Progenitor cell of endocrine pancreas (in vitro differentiated cells): ENCODE measurements at regions not wholly inside any gene's neighbourhood (a gene's known extent, or its start where the extent isn't known, plus 50 kb on each side); places are given as distances from the start of the nearest gene placed in this dataset.

Experiments
- DNase-seq: peaks from one replicate; pipeline ENCODE4 v3.0.0; 2021; ENCODE audit warnings: low spot score; ENCODE audit not compliant: unreplicated experiment
- H3K27ac Mint-ChIP-seq: 2 replicates; pipeline ENCODE4 v1.8.0; 2021; ENCODE audit warnings: mild to moderate bottlenecking, moderate library complexity, mixed read lengths
- H3K27me3 Mint-ChIP-seq: 2 replicates; pipeline ENCODE4 v1.8.0; 2021; ENCODE audit warnings: mixed read lengths
- H3K36me3 Mint-ChIP-seq: 2 replicates; pipeline ENCODE4 v1.8.0; 2022; ENCODE audit warnings: mixed read lengths; ENCODE audit not compliant: insufficient read depth
- H3K4me1 Mint-ChIP-seq: 2 replicates; pipeline ENCODE4 v1.8.0; 2021; ENCODE audit warnings: low read depth, mixed read lengths
- H3K4me3 Mint-ChIP-seq: 2 replicates; pipeline ENCODE4 v1.8.0; 2021; ENCODE audit warnings: low read depth, mild to moderate bottlenecking, moderate library complexity, mixed read lengths
- H3K9me3 Mint-ChIP-seq: 2 replicates; pipeline ENCODE4 v1.8.0; 2021; ENCODE audit warnings: low read depth, mixed read lengths
- TF ChIP-seq, protein P1 (sequence below): fragments of 200-600 bp; sonication (generic); IDR thresholded peaks from one replicate; pipeline ENCODE4 v1.5.0; 2021; ENCODE audit warnings: antibody characterized with exemption, mild to moderate bottlenecking; ENCODE audit not compliant: unreplicated experiment

DNA sequence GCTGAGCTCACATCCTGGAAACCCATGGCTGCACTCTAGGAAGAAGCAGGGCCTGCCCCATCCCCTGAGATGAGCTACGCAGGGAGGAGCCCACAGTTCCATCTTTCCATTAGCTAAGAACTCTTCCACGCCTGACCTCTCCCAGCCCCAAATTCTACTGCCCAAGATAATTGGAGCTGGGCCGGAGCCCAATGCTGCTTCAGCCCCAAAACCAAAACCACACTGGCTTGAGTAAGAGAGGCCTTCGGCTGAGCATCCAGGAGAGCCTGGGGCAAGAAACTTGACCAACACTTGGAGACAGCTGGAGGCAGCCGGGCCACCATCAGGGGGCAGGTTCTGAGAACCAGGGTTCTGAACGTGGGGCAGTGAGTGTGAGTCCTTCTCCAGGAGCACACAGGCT lies 116.1 kb upstream of the ZMIZ1 start:
- Mint-ChIP-seq H3K4me1 (peaks cover 8% of the 10 kb centered on the region), H3K27me3 (peaks cover 7% of the 10 kb centered on the region), H3K36me3 (no peaks in the 10 kb centered on the region), H3K27ac (no peak overlapping the region), H3K9me3 (no peaks in the 10 kb centered on the region), H3K4me3 (no peak overlapping the region)
- DNase-seq = no peak
- TF ChIP-seq, protein P1, sequence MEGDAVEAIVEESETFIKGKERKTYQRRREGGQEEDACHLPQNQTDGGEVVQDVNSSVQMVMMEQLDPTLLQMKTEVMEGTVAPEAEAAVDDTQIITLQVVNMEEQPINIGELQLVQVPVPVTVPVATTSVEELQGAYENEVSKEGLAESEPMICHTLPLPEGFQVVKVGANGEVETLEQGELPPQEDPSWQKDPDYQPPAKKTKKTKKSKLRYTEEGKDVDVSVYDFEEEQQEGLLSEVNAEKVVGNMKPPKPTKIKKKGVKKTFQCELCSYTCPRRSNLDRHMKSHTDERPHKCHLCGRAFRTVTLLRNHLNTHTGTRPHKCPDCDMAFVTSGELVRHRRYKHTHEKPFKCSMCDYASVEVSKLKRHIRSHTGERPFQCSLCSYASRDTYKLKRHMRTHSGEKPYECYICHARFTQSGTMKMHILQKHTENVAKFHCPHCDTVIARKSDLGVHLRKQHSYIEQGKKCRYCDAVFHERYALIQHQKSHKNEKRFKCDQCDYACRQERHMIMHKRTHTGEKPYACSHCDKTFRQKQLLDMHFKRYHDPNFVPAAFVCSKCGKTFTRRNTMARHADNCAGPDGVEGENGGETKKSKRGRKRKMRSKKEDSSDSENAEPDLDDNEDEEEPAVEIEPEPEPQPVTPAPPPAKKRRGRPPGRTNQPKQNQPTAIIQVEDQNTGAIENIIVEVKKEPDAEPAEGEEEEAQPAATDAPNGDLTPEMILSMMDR = no peak

DNA sequence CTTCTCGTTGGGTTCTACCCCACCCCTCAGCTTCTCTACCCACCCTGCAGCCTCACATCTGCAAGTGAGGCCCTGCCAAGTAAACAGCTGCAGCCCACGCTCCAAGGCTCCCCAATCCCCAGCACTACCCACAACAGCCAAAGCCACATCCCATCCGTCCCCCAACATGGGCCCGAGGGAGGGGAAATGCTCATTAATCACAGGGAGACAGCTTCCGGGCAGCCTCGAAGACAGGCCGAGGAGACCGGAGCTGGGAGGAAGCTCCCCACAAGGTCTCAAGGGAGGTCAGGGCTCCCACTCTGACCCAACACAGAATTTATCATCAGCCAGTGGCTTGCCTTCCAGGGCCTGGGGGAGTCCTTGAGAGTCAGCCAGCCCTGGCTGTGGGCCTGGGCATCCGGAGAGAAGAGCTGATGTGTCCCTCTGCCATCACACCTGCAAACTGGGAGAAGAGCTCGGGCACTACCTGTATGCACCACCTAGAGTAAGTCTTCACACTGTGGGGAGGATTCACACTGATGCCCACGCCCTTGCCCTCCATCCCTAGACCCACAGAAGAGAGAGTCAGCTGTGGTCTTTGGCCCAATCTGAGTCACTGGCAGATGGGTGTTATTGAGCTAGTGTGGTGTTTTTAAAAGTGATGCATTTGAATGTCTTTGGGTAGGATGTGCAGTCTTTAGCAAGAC lies 115.5 kb upstream of the ZMIZ1 start:
- DNase-seq = no peak
- no peak overlapping the region for H3K27ac Mint-ChIP-seq
- H3K36me3 Mint-ChIP-seq = no peaks in the 10 kb centered on the region
- peaks cover 10% of the 10 kb centered on the region for H3K27me3 Mint-ChIP-seq
- peaks cover 8% of the 10 kb centered on the region for H3K4me1 Mint-ChIP-seq
- TF ChIP-seq, protein P1 = no peak
- H3K4me3 Mint-ChIP-seq = no peak overlapping the region
- no peaks in the 10 kb centered on the region for H3K9me3 Mint-ChIP-seq

DNA sequence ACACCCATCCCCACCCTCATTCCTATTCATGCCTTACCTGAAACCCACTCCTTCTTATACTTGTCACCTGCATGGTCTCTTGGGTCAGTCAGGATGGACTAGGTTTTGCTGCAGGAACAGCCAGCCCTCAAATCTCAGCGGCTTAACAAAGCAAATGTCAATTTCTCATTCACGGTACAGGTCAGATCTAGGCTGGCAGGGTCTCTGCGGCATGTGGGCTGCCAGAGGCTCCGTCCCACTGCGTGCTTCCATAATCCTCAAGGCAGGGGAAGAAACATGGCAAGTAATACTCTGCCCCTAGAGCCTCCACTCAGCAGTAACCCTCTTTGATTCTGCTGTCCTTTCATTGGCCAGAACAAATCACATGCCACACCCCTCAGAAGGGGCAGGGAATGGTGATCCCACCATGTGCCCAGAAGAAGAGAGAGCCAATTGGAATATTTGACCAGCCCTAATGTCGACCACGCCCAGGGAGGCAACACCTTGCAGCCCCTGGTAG lies 114.9 kb upstream of the ZMIZ1 start:
- DNase-seq = no peak
- Mint-ChIP-seq H3K36me3 (no peaks in the 10 kb centered on the region), H3K4me3 (no peak overlapping the region), H3K4me1 (peaks cover 8% of the 10 kb centered on the region), H3K27ac (no peak overlapping the region), H3K9me3 (no peaks in the 10 kb centered on the region), H3K27me3 (peaks cover 10% of the 10 kb centered on the region)
- TF ChIP-seq, protein P1 = no peak

DNA sequence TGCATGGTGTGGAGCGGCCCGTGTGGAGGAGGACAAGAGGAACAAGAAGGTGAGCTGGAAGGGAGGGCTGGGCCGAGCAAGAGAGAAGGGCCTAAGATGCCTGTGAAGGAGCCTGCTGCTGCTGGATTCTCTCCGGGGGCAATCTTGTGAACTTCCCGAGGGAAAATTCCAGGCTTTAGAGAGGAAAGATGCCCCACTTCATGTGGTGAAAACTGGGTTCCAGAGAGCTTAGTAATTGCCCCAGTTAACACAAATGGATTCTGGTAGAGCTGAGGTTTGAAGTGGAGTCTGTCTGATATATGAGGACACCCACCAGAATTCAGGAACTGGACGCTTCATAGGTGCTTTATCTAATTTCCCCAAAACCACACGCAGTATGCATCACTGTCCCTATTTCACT lies 114.1 kb upstream of the ZMIZ1 start:
- H3K27ac Mint-ChIP-seq = no peak overlapping the region
- peaks cover 10% of the 10 kb centered on the region for H3K27me3 Mint-ChIP-seq
- peaks cover 8% of the 10 kb centered on the region for H3K4me1 Mint-ChIP-seq
- no peaks in the 10 kb centered on the region for H3K9me3 Mint-ChIP-seq
- no peak for DNase-seq
- no peaks in the 10 kb centered on the region for H3K36me3 Mint-ChIP-seq
- no peak overlapping the region for H3K4me3 Mint-ChIP-seq
- TF ChIP-seq, protein P1 = no peak

GRCh38 chr10:78955206-78955605 lies 113.6 kb upstream of the ZMIZ1 start:
- Mint-ChIP-seq H3K27ac (no peak overlapping the region), H3K4me3 (no peak overlapping the region), H3K27me3 (peaks cover 10% of the 10 kb centered on the region), H3K4me1 (peaks cover 8% of the 10 kb centered on the region), H3K9me3 (no peaks in the 10 kb centered on the region), H3K36me3 (no peaks in the 10 kb centered on the region)
- TF ChIP-seq, protein P1 = no peak
- no peak for DNase-seq
